ENCODE measurements at regions not wholly inside any gene's neighbourhood (a gene's known extent, or its start where the extent isn't known, plus 50 kb on each side); places are given as distances from the start of the nearest gene placed in this dataset.

DNA sequence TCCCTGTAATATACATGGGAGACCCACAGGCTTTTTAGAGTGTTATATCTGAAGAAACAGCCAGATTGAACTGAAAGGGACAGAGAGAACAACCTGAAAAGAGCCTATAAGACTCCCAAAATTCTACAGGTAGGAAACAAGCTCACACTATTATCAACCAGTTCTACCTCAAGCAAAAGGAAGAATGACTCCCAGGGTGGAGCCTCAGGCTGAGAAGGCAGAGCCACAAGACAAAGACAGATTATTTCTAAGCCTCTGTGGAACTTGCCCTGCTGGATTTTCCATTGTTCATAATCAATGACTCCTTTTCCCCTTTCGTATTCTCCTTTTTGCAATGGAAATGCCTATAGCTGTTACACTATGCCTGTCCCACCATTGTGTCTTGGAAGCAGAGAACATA lies 95.1 kb upstream of the LMCD1 start:
- TF ChIP-seq RFX5 (IDR thresholded peaks at IDR 0.05; ENCODE audit: low read depth, low read length) = no peak
- TF ChIP-seq, protein P1, sequence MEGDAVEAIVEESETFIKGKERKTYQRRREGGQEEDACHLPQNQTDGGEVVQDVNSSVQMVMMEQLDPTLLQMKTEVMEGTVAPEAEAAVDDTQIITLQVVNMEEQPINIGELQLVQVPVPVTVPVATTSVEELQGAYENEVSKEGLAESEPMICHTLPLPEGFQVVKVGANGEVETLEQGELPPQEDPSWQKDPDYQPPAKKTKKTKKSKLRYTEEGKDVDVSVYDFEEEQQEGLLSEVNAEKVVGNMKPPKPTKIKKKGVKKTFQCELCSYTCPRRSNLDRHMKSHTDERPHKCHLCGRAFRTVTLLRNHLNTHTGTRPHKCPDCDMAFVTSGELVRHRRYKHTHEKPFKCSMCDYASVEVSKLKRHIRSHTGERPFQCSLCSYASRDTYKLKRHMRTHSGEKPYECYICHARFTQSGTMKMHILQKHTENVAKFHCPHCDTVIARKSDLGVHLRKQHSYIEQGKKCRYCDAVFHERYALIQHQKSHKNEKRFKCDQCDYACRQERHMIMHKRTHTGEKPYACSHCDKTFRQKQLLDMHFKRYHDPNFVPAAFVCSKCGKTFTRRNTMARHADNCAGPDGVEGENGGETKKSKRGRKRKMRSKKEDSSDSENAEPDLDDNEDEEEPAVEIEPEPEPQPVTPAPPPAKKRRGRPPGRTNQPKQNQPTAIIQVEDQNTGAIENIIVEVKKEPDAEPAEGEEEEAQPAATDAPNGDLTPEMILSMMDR (IDR thresholded peaks at IDR 0.05 in 2 of 3, conservative IDR thresholded peaks at IDR 0.05 in 1 of 3; ENCODE audit: control insufficient read depth in 2 of 3, extremely low read depth in 1 of 3, insufficient read depth in 1 of 3, low read depth in 3 of 3, low read length in 3 of 3) = no peak
- TF ChIP-seq, protein P2, sequence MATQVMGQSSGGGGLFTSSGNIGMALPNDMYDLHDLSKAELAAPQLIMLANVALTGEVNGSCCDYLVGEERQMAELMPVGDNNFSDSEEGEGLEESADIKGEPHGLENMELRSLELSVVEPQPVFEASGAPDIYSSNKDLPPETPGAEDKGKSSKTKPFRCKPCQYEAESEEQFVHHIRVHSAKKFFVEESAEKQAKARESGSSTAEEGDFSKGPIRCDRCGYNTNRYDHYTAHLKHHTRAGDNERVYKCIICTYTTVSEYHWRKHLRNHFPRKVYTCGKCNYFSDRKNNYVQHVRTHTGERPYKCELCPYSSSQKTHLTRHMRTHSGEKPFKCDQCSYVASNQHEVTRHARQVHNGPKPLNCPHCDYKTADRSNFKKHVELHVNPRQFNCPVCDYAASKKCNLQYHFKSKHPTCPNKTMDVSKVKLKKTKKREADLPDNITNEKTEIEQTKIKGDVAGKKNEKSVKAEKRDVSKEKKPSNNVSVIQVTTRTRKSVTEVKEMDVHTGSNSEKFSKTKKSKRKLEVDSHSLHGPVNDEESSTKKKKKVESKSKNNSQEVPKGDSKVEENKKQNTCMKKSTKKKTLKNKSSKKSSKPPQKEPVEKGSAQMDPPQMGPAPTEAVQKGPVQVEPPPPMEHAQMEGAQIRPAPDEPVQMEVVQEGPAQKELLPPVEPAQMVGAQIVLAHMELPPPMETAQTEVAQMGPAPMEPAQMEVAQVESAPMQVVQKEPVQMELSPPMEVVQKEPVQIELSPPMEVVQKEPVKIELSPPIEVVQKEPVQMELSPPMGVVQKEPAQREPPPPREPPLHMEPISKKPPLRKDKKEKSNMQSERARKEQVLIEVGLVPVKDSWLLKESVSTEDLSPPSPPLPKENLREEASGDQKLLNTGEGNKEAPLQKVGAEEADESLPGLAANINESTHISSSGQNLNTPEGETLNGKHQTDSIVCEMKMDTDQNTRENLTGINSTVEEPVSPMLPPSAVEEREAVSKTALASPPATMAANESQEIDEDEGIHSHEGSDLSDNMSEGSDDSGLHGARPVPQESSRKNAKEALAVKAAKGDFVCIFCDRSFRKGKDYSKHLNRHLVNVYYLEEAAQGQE (IDR thresholded peaks at IDR 0.05; ENCODE audit: low read depth, low read length) = no peak
- TF ChIP-seq CHD2 (IDR thresholded peaks at IDR 0.05; ENCODE audit: borderline replicate concordance, low read depth, low read length) = no peak
- TF ChIP-seq MYC (IDR thresholded peaks at IDR 0.05; ENCODE audit: insufficient read depth, insufficient read length, insufficient replicate concordance, low read length, severe bottlenecking) = no peak
- TF ChIP-seq, protein P3, sequence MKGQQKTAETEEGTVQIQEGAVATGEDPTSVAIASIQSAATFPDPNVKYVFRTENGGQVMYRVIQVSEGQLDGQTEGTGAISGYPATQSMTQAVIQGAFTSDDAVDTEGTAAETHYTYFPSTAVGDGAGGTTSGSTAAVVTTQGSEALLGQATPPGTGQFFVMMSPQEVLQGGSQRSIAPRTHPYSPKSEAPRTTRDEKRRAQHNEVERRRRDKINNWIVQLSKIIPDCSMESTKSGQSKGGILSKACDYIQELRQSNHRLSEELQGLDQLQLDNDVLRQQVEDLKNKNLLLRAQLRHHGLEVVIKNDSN (IDR thresholded peaks at IDR 0.05; ENCODE audit: borderline replicate concordance, extremely low read length, insufficient read depth, low read depth, low read length) = no peak
- no peak for TF ChIP-seq IKZF2 (IDR thresholded peaks at IDR 0.05)
